ENCODE measurements at regions not wholly inside any gene's neighbourhood (a gene's known extent, or its start where the extent isn't known, plus 50 kb on each side); places are given as distances from the start of the nearest gene placed in this dataset.

GRCh38 chr6:119479860-119480655, 130.5 kb upstream of the MAN1A1 start:
- Histone ChIP-seq H3F3A (replicated peaks; ENCODE audit: insufficient read depth) (no peaks in the 10 kb centered on the region), H3K27ac (ENCODE audit: low read depth in 2 of 2, low read length in 1 of 2) (no peak overlapping the region), H2AFZ (ENCODE audit: low read depth) (no peak overlapping the region), H3K9ac (no peak overlapping the region), H4K20me1 (ENCODE audit: insufficient read depth) (no peaks in the 10 kb centered on the region), H3K9me2 (no peaks in the 10 kb centered on the region), H3K36me3 (replicated peaks in 1 of 2; ENCODE audit: control insufficient read depth in 1 of 2, insufficient read depth in 2 of 2, low read length in 1 of 2) (no peaks in the 10 kb centered on the region), H3K79me2 (ENCODE audit: insufficient read depth) (no peaks in the 10 kb centered on the region), H3K4me2 (no peak overlapping the region), H3K27me3 (ENCODE audit: insufficient read depth) (no peaks in the 10 kb centered on the region), H3K9me3 (no peaks in the 10 kb centered on the region), H3K4me1 (ENCODE audit: control insufficient read depth in 1 of 2, insufficient read depth in 2 of 2, low read depth in 1 of 2, low read length in 1 of 2) (peaks cover 0 to 4% of the 10 kb centered on the region in 2 experiments; a peak in 3 of 4 replicates), H3K4me3 (ENCODE audit: low read depth in 2 of 2, low read length in 1 of 2) (no peak overlapping the region)
- TF ChIP-seq ELF1 (IDR thresholded peaks at IDR 0.05) (no peak), PBX3 (IDR thresholded peaks at IDR 0.05) (no peak), RAD21 (IDR thresholded peaks at IDR 0.05; ENCODE audit: low read length) (no peak), TCF12 (IDR thresholded peaks at IDR 0.05) (no peak), POLR2AphosphoS5 (IDR thresholded peaks at IDR 0.05; ENCODE audit: low read depth, low read length) (no peak)
- WGBS (ENCODE audit: low lambda C conversion rate) = 85% methylated on average over 2 of the region's 2 CpGs
- CTCF ChIA-PET = interaction anchor here (1.0 kb wide), 1 partner anchor 11 kb away, joined by 3 read pairs; no protein-coding TSS in a partner anchor
- DNase-seq = no peak
- POLR2A ChIA-PET = no interaction called here

DNA sequence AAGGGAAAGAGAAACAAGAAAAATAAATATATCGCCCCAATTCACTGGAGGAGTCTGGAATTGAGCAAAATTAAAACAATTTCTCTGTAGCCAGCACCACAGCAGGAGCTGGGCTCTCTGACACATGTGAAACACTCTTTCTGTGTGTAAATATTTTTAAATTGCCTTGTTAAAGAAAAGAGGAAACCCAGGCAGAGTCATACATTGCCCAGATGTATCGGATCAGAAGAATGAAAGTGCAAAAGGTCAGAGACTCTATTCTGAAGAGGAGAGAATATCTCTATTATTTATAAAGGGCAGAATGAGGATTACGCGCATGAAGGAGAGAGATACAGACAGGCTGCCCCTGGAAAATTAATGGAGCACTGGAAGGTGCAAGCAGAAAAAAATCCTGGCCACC, 127.0 kb upstream of the MAN1A1 start:
- ChIA-PET CTCF (no interaction called here), POLR2A (no interaction called here)
- Histone ChIP-seq H3F3A (replicated peaks; ENCODE audit: insufficient read depth) (no peaks in the 10 kb centered on the region), H3K27me3 (ENCODE audit: insufficient read depth) (no peaks in the 10 kb centered on the region), H3K4me3 (ENCODE audit: low read depth in 2 of 2, low read length in 1 of 2) (no peak overlapping the region), H3K9ac (no peak overlapping the region), H4K20me1 (ENCODE audit: insufficient read depth) (no peaks in the 10 kb centered on the region), H3K27ac (ENCODE audit: low read depth in 2 of 2, low read length in 1 of 2) (no peak overlapping the region), H3K4me1 (ENCODE audit: control insufficient read depth in 1 of 2, insufficient read depth in 2 of 2, low read depth in 1 of 2, low read length in 1 of 2) (peaks cover 0 to 4% of the 10 kb centered on the region in 2 experiments; a peak in 2 of 4 replicates), H2AFZ (ENCODE audit: low read depth) (no peak overlapping the region; the same call in 1 of the 2 replicates), H3K4me2 (no peak overlapping the region), H3K79me2 (ENCODE audit: insufficient read depth) (no peaks in the 10 kb centered on the region), H3K36me3 (replicated peaks in 1 of 2; ENCODE audit: control insufficient read depth in 1 of 2, insufficient read depth in 2 of 2, low read length in 1 of 2) (no peaks in the 10 kb centered on the region), H3K9me3 (no peaks in the 10 kb centered on the region), H3K9me2 (no peaks in the 10 kb centered on the region)
- DNase-seq = no peak
- no peak for TF ChIP-seq TCF12 (IDR thresholded peaks at IDR 0.05)
- TF ChIP-seq JUND (IDR thresholded peaks at IDR 0.05) = no peak
- TF ChIP-seq POLR2AphosphoS5 (IDR thresholded peaks at IDR 0.05; ENCODE audit: low read depth, low read length) = no peak
- no peak for TF ChIP-seq TAF1 (IDR thresholded peaks at IDR 0.05; ENCODE audit: borderline replicate concordance, low read depth, low read length)
- TF ChIP-seq, protein P1, sequence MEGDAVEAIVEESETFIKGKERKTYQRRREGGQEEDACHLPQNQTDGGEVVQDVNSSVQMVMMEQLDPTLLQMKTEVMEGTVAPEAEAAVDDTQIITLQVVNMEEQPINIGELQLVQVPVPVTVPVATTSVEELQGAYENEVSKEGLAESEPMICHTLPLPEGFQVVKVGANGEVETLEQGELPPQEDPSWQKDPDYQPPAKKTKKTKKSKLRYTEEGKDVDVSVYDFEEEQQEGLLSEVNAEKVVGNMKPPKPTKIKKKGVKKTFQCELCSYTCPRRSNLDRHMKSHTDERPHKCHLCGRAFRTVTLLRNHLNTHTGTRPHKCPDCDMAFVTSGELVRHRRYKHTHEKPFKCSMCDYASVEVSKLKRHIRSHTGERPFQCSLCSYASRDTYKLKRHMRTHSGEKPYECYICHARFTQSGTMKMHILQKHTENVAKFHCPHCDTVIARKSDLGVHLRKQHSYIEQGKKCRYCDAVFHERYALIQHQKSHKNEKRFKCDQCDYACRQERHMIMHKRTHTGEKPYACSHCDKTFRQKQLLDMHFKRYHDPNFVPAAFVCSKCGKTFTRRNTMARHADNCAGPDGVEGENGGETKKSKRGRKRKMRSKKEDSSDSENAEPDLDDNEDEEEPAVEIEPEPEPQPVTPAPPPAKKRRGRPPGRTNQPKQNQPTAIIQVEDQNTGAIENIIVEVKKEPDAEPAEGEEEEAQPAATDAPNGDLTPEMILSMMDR (IDR thresholded peaks at IDR 0.05) = no peak
- no peak for TF ChIP-seq FOSL2 (IDR thresholded peaks at IDR 0.05; ENCODE audit: borderline replicate concordance, low read depth)
- no peak for TF ChIP-seq NFIC (IDR thresholded peaks at IDR 0.05; ENCODE audit: borderline replicate concordance)
- no peak for TF ChIP-seq REST (IDR thresholded peaks at IDR 0.05; ENCODE audit: low read depth, low read length)
- TF ChIP-seq TEAD4 (IDR thresholded peaks at IDR 0.05; ENCODE audit: borderline replicate concordance, insufficient read depth) = no peak
- TF ChIP-seq EP300 (IDR thresholded peaks at IDR 0.05; ENCODE audit: borderline replicate concordance in 1 of 2, low read depth in 1 of 2, low read length in 1 of 2) = no peak
- TF ChIP-seq USF1 (IDR thresholded peaks at IDR 0.05; ENCODE audit: borderline replicate concordance, low read depth) = no peak
- TF ChIP-seq, protein P2, sequence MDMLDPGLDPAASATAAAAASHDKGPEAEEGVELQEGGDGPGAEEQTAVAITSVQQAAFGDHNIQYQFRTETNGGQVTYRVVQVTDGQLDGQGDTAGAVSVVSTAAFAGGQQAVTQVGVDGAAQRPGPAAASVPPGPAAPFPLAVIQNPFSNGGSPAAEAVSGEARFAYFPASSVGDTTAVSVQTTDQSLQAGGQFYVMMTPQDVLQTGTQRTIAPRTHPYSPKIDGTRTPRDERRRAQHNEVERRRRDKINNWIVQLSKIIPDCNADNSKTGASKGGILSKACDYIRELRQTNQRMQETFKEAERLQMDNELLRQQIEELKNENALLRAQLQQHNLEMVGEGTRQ (IDR thresholded peaks at IDR 0.05; ENCODE audit: borderline replicate concordance, low read depth, low read length) = no peak
- 68% methylated on average over 4 of the region's 4 CpGs for WGBS (ENCODE audit: low lambda C conversion rate)
